ENCODE measurements at regions not wholly inside any gene's neighbourhood (a gene's known extent, or its start where the extent isn't known, plus 50 kb on each side); places are given as distances from the start of the nearest gene placed in this dataset.

GRCh38 chr10:62689712-62690111, 114.8 kb upstream of the ADO start:
- Histone ChIP-seq H2BK5ac (ENCODE audit: insufficient read length, low read length) (no peak overlapping the region), H3K27me3 (ENCODE audit: insufficient read depth, low read length) (no peaks in the 10 kb centered on the region), H3K4ac (ENCODE audit: low read depth, low read length) (no peak overlapping the region), H3K18ac (ENCODE audit: insufficient read length, low read depth, low read length) (no peak overlapping the region), H2BK120ac (ENCODE audit: low read depth, low read length, poor library complexity, severe bottlenecking) (no peak overlapping the region), H2BK12ac (ENCODE audit: insufficient read length, low read depth, low read length) (no peak overlapping the region), H2BK15ac (ENCODE audit: low read depth, low read length) (no peak overlapping the region), H4K5ac (ENCODE audit: insufficient read length, low read depth, low read length) (no peak overlapping the region), H2AFZ (ENCODE audit: low read length) (no peak overlapping the region), H3K23ac (ENCODE audit: insufficient read length, low read depth, low read length) (no peak overlapping the region), H3K23me2 (ENCODE audit: insufficient read length, low read depth, low read length, poor library complexity, severe bottlenecking) (no peaks in the 10 kb centered on the region), H3K79me1 (ENCODE audit: insufficient read depth, low read depth, low read length, poor library complexity, severe bottlenecking) (no peaks in the 10 kb centered on the region), H3K9ac (ENCODE audit: extremely low read depth, insufficient read length, low read length) (no peak overlapping the region), H3T11ph (ENCODE audit: low read length) (no peak overlapping the region), H4K20me1 (ENCODE audit: control insufficient read depth, insufficient read depth, insufficient read length) (no peaks in the 10 kb centered on the region), H4K8ac (replicated peaks; ENCODE audit: insufficient read length, low read depth, low read length) (no peak overlapping the region), H3K4me2 (ENCODE audit: insufficient read depth, insufficient read length, low read length) (no peak overlapping the region), H3K79me2 (ENCODE audit: insufficient read depth, low read length) (no peaks in the 10 kb centered on the region), H4K91ac (ENCODE audit: insufficient read length, low read depth, low read length) (no peak overlapping the region), H3K4me1 (ENCODE audit: insufficient read depth, low read length) (peaks cover 5% of the 10 kb centered on the region; the same call in 1 of the 2 replicates), H3K14ac (ENCODE audit: insufficient read depth, low read length) (no peak overlapping the region), H3K56ac (ENCODE audit: insufficient read length, low read depth, low read length) (no peak overlapping the region), H2AK5ac (ENCODE audit: insufficient read length, low read length) (no peak overlapping the region), H2BK20ac (ENCODE audit: low read depth, low read length, poor library complexity, severe bottlenecking) (no peak overlapping the region), H3K27ac (ENCODE audit: insufficient read length, low read depth, low read length) (no peak overlapping the region), H3K9me3 (ENCODE audit: control insufficient read depth, low read depth, low read length) (no peaks in the 10 kb centered on the region)
- no peak overlapping the region for H3K27ac Mint-ChIP-seq
- no peak overlapping the region for H3K4me3 Mint-ChIP-seq
- DNase-seq = no peak
- H3K36me3 Mint-ChIP-seq (ENCODE audit: insufficient read depth in 1 of 3, low read depth in 3 of 3) = peaks cover 2 to 11% (median 2%) of the 10 kb centered on the region in 3 experiments; a peak in 5 of 7 replicates
- peaks cover 10 to 11% of the 10 kb centered on the region in 2 experiments; a peak in 4 of 5 replicates for H3K9me3 Mint-ChIP-seq
- no peak for TF ChIP-seq CTCF (conservative IDR thresholded peaks at IDR 0.05)
- no CpG with 5 or more reads among the region's 5 CpGs for WGBS (ENCODE audit: extremely low coverage, insufficient read length, low lambda C conversion rate)
- peaks cover 37 to 46% of the 10 kb centered on the region in 2 experiments for H3K4me1 Mint-ChIP-seq
- no peaks in the 10 kb centered on the region for H3K27me3 Mint-ChIP-seq (ENCODE audit: low read depth)

Measured in H9 (cell line).